K562 (cell line): ENCODE measurements at regions not wholly inside any gene's neighbourhood (a gene's known extent, or its start where the extent isn't known, plus 50 kb on each side); places are given as distances from the start of the nearest gene placed in this dataset.

Experiments used
- ATAC-seq: fragments of 200-7000 bp; cut with Tn5 transposase; 3 replicates; pipeline ENCODE4 v1.9.1; 2020; ENCODE audit warnings: moderate library complexity
- BruUV-seq: library from RNA; stranded (reverse); fragments of 400-500 nt; replicated peaks from 2 replicates; lab custom pipeline; 2021; lab: Mats Ljungman, UMichigan
- CTCF ChIA-PET: fragments of 300-600 bp; formaldehyde crosslinking; extraction: SDS; loops from one replicate; lab custom pipeline; 2021; ENCODE audit warnings: low intra/inter-chr PET ratio; lab: Yijun Ruan, JAX
- POLR2A ChIA-PET: fragments of 300-600, 350-650 bp; sonication (Branson Sonifier 250); formaldehyde crosslinking; extraction: SDS; loops from one replicate; lab custom pipeline; 2021; ENCODE audit warnings: antibody characterized with exemption, inconsistent platforms; lab: Yijun Ruan, JAX
- DNase-seq, 4 experiments: peaks; one replicate each; pipeline versions ENCODE4 v3.0.0 to v3.0.0-alpha.2; 2011 to 2018; ENCODE audit warnings: low spot score in 3 of 4, mixed read lengths in 3 of 4; ENCODE audit errors: extremely low read depth in 1 of 4
- FAIRE-seq: peaks from 2 replicates; lab custom pipeline; 2011; peaks lifted over from hg19 to GRCh38; lab: Jason Lieb, UNC
- H2AFZ ChIP-seq: 2 replicates; pipeline ENCODE4 v1.6.0; 2011; ENCODE audit warnings: low read depth, low read length, control low read depth, inconsistent platforms
- H3K27ac ChIP-seq: fragments of 200-600 bp; 3 replicates; pipeline ENCODE4 v1.8.0; 2011; ENCODE audit warnings: low read depth, mild to moderate bottlenecking, control low read depth, inconsistent platforms, low read length, moderate library complexity, mixed read lengths; ENCODE audit errors: extremely low read depth
- H3K27me3 ChIP-seq, 2 experiments: fragments of 300-600 bp in 1 of 2; 2 replicates in 1 of 2; 3 replicates in 1 of 2; pipeline versions ENCODE4 v1.6.0 to v1.8.0; 2011; ENCODE audit warnings: inconsistent platforms in 2 of 2, low read length in 2 of 2, mild to moderate bottlenecking in 1 of 2, mixed read lengths in 1 of 2, moderate library complexity in 1 of 2; ENCODE audit not compliant: control insufficient read depth in 2 of 2, insufficient read depth in 2 of 2
- H3K36me3 ChIP-seq: fragments of 300-600 bp; 3 replicates; pipeline ENCODE4 v1.8.0; 2011; ENCODE audit warnings: mild to moderate bottlenecking, low read length, inconsistent platforms; ENCODE audit not compliant: control insufficient read depth, insufficient read depth
- H3K4me1 ChIP-seq, 2 experiments: fragments of 200-600 bp in 1 of 2; replicated peaks in 1 of 2; 2 replicates in 1 of 2; 3 replicates in 1 of 2; pipeline versions ENCODE4 v1.5.1 to v1.8.0; 2011; ENCODE audit warnings: inconsistent platforms in 2 of 2, low read length in 2 of 2, mild to moderate bottlenecking in 1 of 2, mixed read lengths in 1 of 2, moderate library complexity in 1 of 2; ENCODE audit not compliant: control insufficient read depth in 2 of 2, insufficient read depth in 2 of 2
- H3K4me2 ChIP-seq: 2 replicates; pipeline ENCODE4 v1.6.1; 2011; ENCODE audit warnings: low read length, control low read depth, inconsistent platforms, mixed read lengths; ENCODE audit not compliant: insufficient read depth
- H3K4me3 ChIP-seq: fragments of 200-600 bp; sonication (generic), shearing (Covaris generic); 2 replicates; pipeline ENCODE4 v1.5.1; 2016; ENCODE audit warnings: control low read depth, inconsistent platforms
- H3K79me2 ChIP-seq: fragments of 200-600 bp; 3 replicates; pipeline ENCODE4 v1.8.0; 2011; ENCODE audit warnings: low read length, inconsistent platforms; ENCODE audit not compliant: control insufficient read depth, insufficient read depth
- H3K9ac ChIP-seq, 2 experiments: 2 replicates each; pipeline versions ENCODE4 v1.6.0 to v1.6.1; 2011; ENCODE audit warnings: low read depth in 2 of 2, low read length in 2 of 2, control low read depth in 1 of 2, inconsistent platforms in 1 of 2, mild to moderate bottlenecking in 1 of 2, mixed read lengths in 1 of 2; ENCODE audit not compliant: insufficient read depth in 1 of 2
- H3K9me1 ChIP-seq: one replicate; pipeline ENCODE4 v1.6.0; 2011; ENCODE audit warnings: inconsistent platforms, mild to moderate bottlenecking, low read length, moderate library complexity; ENCODE audit not compliant: control insufficient read depth, insufficient read depth
- H3K9me3 ChIP-seq: replicated peaks from 2 replicates; pipeline ENCODE4 v1.5.1; 2011; ENCODE audit warnings: low read depth, low read length, inconsistent platforms; ENCODE audit not compliant: control insufficient read depth, insufficient read depth
- H4K20me1 ChIP-seq: replicated peaks from 2 replicates; pipeline ENCODE4 v1.6.1; 2011; ENCODE audit warnings: low read length, inconsistent platforms, mixed read lengths; ENCODE audit not compliant: control insufficient read depth, insufficient read depth
- CBFA2T2 ChIP-seq: fragments of 450-650 bp; conservative IDR thresholded peaks from 2 replicates; pipeline ENCODE4 v1.6.1; 2017; ENCODE audit warnings: mild to moderate bottlenecking
- CREB1 ChIP-seq, 2 experiments: sonication (generic) in 1 of 2; formaldehyde crosslinking in 1 of 2; IDR thresholded peaks; 2 replicates each; pipeline versions ENCODE4 v1.6.1 to v1.8.0; 2012 to 2022; ENCODE audit warnings: inconsistent platforms in 1 of 2, mild to moderate bottlenecking in 1 of 2, missing genetic modification reagents in 1 of 2, moderate library complexity in 1 of 2
- EZH2 ChIP-seq: IDR thresholded peaks from 2 replicates; pipeline ENCODE4 v1.6.1; 2012; ENCODE audit warnings: low read depth, mild to moderate bottlenecking, inconsistent platforms, low read length, borderline replicate concordance
- FOXK2 ChIP-seq, 2 experiments: fragments of 450-650 bp; IDR thresholded peaks in 1 of 2; conservative IDR thresholded peaks in 1 of 2; 2 replicates each; pipeline ENCODE4 v1.6.1; 2016; ENCODE audit warnings: low read depth in 2 of 2, mild to moderate bottlenecking in 1 of 2
- KAT2B ChIP-seq: IDR thresholded peaks from one replicate; pipeline ENCODE4 v1.6.1; 2012; ENCODE audit warnings: low read depth, mild to moderate bottlenecking, control low read depth, inconsistent platforms, low read length, moderate library complexity
- KAT7 ChIP-seq: sonication (generic); formaldehyde crosslinking; IDR thresholded peaks from 2 replicates; pipeline ENCODE4 v1.8.0; 2022; ENCODE audit warnings: missing genetic modification reagents, mild to moderate bottlenecking, borderline replicate concordance
- MCM3 ChIP-seq: fragments of 450-650 bp; IDR thresholded peaks from 2 replicates; pipeline ENCODE4 v1.6.1; 2016
- NCOA1 ChIP-seq: fragments of 450-650 bp; IDR thresholded peaks from 2 replicates; pipeline ENCODE4 v1.6.1; 2016; ENCODE audit warnings: low read depth
- SETDB1 ChIP-seq: IDR thresholded peaks from one replicate; pipeline ENCODE4 v1.6.1; 2012; ENCODE audit warnings: low read length, control low read depth, inconsistent platforms
- SNRNP70 ChIP-seq: fragments of 200-400 bp; formaldehyde crosslinking; optimal IDR thresholded peaks from 2 replicates; pipeline ENCODE3; 2017; ENCODE audit warnings: low read depth, low read length
- U2AF1 ChIP-seq: fragments of 200-400 bp; formaldehyde crosslinking; optimal IDR thresholded peaks from 2 replicates; pipeline ENCODE3; 2017; ENCODE audit warnings: mild to moderate bottlenecking, low read depth, low read length, moderate library complexity
- ZNF699 ChIP-seq: fragments of 250-450 bp; sonication (Bioruptor Pico); IDR thresholded peaks from 2 replicates; pipeline ENCODE4 v1.8.0; 2021; ENCODE audit warnings: mild to moderate bottlenecking, moderate library complexity; ENCODE audit not compliant: insufficient replicate concordance
- ZNF76 ChIP-seq: fragments of 250-450 bp; sonication (Bioruptor Pico); IDR thresholded peaks from 2 replicates; pipeline ENCODE4 v1.4.0; 2020; ENCODE audit warnings: mild to moderate bottlenecking, moderate library complexity, borderline replicate concordance
- WGBS: fragments of 100-300 bp; shearing (Covaris generic); methylation state at CpG from one replicate; pipeline ENCODE4 v1.1.6; 2016; ENCODE audit warnings: low coverage, mixed read lengths; ENCODE audit not compliant: insufficient coverage; ENCODE audit errors: missing lambda C conversion rate; 5-methylcytosine and 5-hydroxymethylcytosine counted together
- in situ Hi-C: fragments of 300-500 bp; cut with MboI; formaldehyde crosslinking; loops from 4 replicates; pipeline ENCODE4 v1.15.0; 2018; ENCODE audit warnings: inconsistent platforms, mixed read lengths
- intact Hi-C: fragments of 100-400 bp; cut with micrococcal nuclease; formaldehyde crosslinking; loops from 2 replicates; pipeline ENCODE4 v1.14.2; 2022
- TF ChIP-seq, protein P1 (sequence below): IDR thresholded peaks from 2 replicates; pipeline ENCODE4 v1.6.1; 2016; ENCODE audit warnings: missing genetic modification characterization, missing compliant biosample characterization
- TF ChIP-seq, protein P2 (sequence below): fragments of 250-450 bp; sonication (Bioruptor Pico); IDR thresholded peaks from 2 replicates; pipeline ENCODE4 v1.9.0; 2021; ENCODE audit warnings: mild to moderate bottlenecking, inconsistent platforms
- TF ChIP-seq, protein P3 (sequence below): fragments of 250-450 bp; sonication (Bioruptor Pico); IDR thresholded peaks from 2 replicates; pipeline ENCODE4 v1.5.0; 2021
- TF ChIP-seq, protein P4 (sequence below): sonication (generic); formaldehyde crosslinking; IDR thresholded peaks from 2 replicates; pipeline ENCODE4 v1.8.1; 2022; ENCODE audit warnings: missing genetic modification reagents

DNA sequence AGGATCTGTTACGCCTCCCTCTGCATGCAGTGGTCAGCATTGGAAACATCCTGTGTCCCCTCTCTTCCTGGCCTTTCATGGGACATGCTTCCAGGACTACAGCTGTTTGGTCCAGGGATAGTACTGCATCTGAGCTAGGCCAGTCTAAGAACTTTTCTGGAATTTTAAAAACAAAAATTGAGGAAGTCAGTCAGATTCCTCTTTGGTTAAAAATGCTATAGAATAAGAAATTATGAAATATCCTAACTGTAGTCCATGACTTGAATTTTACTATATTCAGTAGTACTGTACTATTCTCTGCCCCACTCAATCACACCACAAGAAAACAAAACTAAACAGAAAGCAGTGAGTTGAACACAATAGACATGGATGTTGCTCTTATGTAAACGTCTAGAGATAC lies 201.0 kb upstream of the CADM1 start:
- BruUV-seq: no TSS peak
- ChIA-PET CTCF (no interaction called here), POLR2A (no interaction called here)
- DNase-seq: no peak
- H2AFZ ChIP-seq: no peak overlapping the region
- TF ChIP-seq KAT7 (CRISPR knock-in tag) (no peak), EZH2 (no peak), MCM3 (no peak), U2AF1 (no peak), NCOA1 (no peak), ZNF76 (CRISPR knock-in tag) (no peak), ZNF699 (no peak), CREB1 (IDR thresholded peaks at IDR 0.05) (no peak), CREB1 (CRISPR knock-in tag; IDR thresholded peaks at IDR 0.05) (no peak), SETDB1 (no peak), SNRNP70 (no peak), FOXK2 (conservative IDR thresholded peaks at IDR 0.05 in 1 of 2, IDR thresholded peaks at IDR 0.05 in 1 of 2; ENCODE audit: low read depth in 2 of 2) (no peak), KAT2B (no peak), CBFA2T2 (no peak)
- TF ChIP-seq, protein P1, sequence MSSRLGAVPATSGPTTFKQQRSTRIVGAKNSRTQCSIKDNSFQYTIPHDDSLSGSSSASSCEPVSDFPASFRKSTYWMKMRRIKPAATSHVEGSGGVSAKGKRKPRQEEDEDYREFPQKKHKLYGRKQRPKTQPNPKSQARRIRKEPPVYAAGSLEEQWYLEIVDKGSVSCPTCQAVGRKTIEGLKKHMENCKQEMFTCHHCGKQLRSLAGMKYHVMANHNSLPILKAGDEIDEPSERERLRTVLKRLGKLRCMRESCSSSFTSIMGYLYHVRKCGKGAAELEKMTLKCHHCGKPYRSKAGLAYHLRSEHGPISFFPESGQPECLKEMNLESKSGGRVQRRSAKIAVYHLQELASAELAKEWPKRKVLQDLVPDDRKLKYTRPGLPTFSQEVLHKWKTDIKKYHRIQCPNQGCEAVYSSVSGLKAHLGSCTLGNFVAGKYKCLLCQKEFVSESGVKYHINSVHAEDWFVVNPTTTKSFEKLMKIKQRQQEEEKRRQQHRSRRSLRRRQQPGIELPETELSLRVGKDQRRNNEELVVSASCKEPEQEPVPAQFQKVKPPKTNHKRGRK: no peak
- TF ChIP-seq, protein P2, sequence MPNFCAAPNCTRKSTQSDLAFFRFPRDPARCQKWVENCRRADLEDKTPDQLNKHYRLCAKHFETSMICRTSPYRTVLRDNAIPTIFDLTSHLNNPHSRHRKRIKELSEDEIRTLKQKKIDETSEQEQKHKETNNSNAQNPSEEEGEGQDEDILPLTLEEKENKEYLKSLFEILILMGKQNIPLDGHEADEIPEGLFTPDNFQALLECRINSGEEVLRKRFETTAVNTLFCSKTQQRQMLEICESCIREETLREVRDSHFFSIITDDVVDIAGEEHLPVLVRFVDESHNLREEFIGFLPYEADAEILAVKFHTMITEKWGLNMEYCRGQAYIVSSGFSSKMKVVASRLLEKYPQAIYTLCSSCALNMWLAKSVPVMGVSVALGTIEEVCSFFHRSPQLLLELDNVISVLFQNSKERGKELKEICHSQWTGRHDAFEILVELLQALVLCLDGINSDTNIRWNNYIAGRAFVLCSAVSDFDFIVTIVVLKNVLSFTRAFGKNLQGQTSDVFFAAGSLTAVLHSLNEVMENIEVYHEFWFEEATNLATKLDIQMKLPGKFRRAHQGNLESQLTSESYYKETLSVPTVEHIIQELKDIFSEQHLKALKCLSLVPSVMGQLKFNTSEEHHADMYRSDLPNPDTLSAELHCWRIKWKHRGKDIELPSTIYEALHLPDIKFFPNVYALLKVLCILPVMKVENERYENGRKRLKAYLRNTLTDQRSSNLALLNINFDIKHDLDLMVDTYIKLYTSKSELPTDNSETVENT: no peak
- TF ChIP-seq, protein P3, sequence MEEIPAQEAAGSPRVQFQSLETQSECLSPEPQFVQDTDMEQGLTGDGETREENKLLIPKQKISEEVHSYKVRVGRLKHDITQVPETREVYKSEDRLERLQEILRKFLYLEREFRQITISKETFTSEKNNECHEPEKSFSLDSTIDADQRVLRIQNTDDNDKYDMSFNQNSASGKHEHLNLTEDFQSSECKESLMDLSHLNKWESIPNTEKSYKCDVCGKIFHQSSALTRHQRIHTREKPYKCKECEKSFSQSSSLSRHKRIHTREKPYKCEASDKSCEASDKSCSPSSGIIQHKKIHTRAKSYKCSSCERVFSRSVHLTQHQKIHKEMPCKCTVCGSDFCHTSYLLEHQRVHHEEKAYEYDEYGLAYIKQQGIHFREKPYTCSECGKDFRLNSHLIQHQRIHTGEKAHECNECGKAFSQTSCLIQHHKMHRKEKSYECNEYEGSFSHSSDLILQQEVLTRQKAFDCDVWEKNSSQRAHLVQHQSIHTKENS: no peak
- TF ChIP-seq, protein P4, sequence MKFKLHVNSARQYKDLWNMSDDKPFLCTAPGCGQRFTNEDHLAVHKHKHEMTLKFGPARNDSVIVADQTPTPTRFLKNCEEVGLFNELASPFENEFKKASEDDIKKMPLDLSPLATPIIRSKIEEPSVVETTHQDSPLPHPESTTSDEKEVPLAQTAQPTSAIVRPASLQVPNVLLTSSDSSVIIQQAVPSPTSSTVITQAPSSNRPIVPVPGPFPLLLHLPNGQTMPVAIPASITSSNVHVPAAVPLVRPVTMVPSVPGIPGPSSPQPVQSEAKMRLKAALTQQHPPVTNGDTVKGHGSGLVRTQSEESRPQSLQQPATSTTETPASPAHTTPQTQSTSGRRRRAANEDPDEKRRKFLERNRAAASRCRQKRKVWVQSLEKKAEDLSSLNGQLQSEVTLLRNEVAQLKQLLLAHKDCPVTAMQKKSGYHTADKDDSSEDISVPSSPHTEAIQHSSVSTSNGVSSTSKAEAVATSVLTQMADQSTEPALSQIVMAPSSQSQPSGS (CRISPR knock-in tag): no peak
- H3K4me3 ChIP-seq: no peak overlapping the region
- no peak for ATAC-seq
- no peak overlapping the region for H3K9ac ChIP-seq
- peaks cover 0 to 4% of the 10 kb centered on the region in 2 experiments; a peak in 1 of 5 replicates for H3K27me3 ChIP-seq
- H3K36me3 ChIP-seq: no peaks in the 10 kb centered on the region
- no peak for FAIRE-seq
- H3K4me1 ChIP-seq: no peaks in the 10 kb centered on the region
- H3K9me3 ChIP-seq: no peaks in the 10 kb centered on the region
- H3K79me2 ChIP-seq: no peaks in the 10 kb centered on the region
- no peaks in the 10 kb centered on the region for H4K20me1 ChIP-seq
- intact Hi-C loops (no loop called here), in situ Hi-C loops (no loop called here)
- no peak overlapping the region for H3K27ac ChIP-seq
- no peak overlapping the region for H3K4me2 ChIP-seq
- WGBS: 0% methylated on average over 2 of the region's 2 CpGs
- H3K9me1 ChIP-seq: no peaks in the 10 kb centered on the region
